GM12878 (cell line): ENCODE measurements at regions not wholly inside any gene's neighbourhood (a gene's known extent, or its start where the extent isn't known, plus 50 kb on each side); places are given as distances from the start of the nearest gene placed in this dataset.

ENCODE experiments used
- ATAC-seq: fragments of 200-7000 bp; cut with Tn5 transposase; 3 replicates; pipeline ENCODE4 v1.9.1; 2020; ENCODE audit warnings: mild to moderate bottlenecking, moderate library complexity
- BruUV-seq: library from RNA; stranded (reverse); fragments of 400-500 nt; replicated peaks from 2 replicates; lab custom pipeline; 2021; lab: Mats Ljungman, UMichigan
- CTCF ChIA-PET: fragments of 300-600 bp; sonication (Branson Sonifier 250); formaldehyde crosslinking; extraction: SDS; loops from one replicate; lab custom pipeline; 2021; ENCODE audit warnings: inconsistent platforms; lab: Yijun Ruan, JAX
- POLR2A ChIA-PET: fragments of 350-600 bp; formaldehyde crosslinking; extraction: SDS; loops from one replicate; lab custom pipeline; 2021; ENCODE audit warnings: inconsistent platforms; lab: Charles Lee
- RAD21 ChIA-PET: fragments of 300-600 bp; sonication (Branson Sonifier 250); formaldehyde crosslinking; loops from one replicate; lab custom pipeline; 2023; ENCODE audit warnings: antibody characterized with exemption; ENCODE audit not compliant: unreplicated experiment; lab: Charles Lee
- SMC1A ChIA-PET: fragments of 300-600 bp; sonication (Branson Sonifier 250); formaldehyde crosslinking; loops from one replicate; lab custom pipeline; 2023; ENCODE audit not compliant: unreplicated experiment, uncharacterized antibody; lab: Charles Lee
- DNase-seq: peaks from one replicate; pipeline ENCODE4 v3.0.0-alpha.2; 2011; ENCODE audit warnings: low read depth, low spot score
- FAIRE-seq: peaks from 3 replicates; lab custom pipeline; 2011; peaks lifted over from hg19 to GRCh38; lab: Jason Lieb, UNC
- H2AFZ ChIP-seq: 2 replicates; pipeline ENCODE4 v1.6.0; 2011; ENCODE audit warnings: low read depth, low read length, control low read depth; ENCODE audit not compliant: control insufficient read depth
- H3K27ac ChIP-seq: 2 replicates; pipeline ENCODE4 v1.5.1; 2011; ENCODE audit warnings: control low read depth; ENCODE audit not compliant: control insufficient read depth, insufficient read depth
- H3K27me3 ChIP-seq, 2 experiments: replicated peaks in 1 of 2; 2 replicates each; pipeline versions ENCODE4 v1.6.0 to v1.6.1; 2011; ENCODE audit warnings: low read length in 1 of 2; ENCODE audit not compliant: control insufficient read depth in 2 of 2, insufficient read depth in 2 of 2
- H3K36me3 ChIP-seq, 2 experiments: 2 replicates each; pipeline ENCODE4 v1.5.1; 2011; ENCODE audit warnings: low read length in 1 of 2; ENCODE audit not compliant: control insufficient read depth in 2 of 2, insufficient read depth in 2 of 2
- H3K4me1 ChIP-seq: 2 replicates; pipeline ENCODE4 v1.6.1; 2011; ENCODE audit warnings: mild to moderate bottlenecking, low read length, moderate library complexity, mixed read lengths; ENCODE audit not compliant: control insufficient read depth, insufficient read depth
- H3K4me2 ChIP-seq: 2 replicates; pipeline ENCODE4 v1.6.0; 2011; ENCODE audit warnings: control low read depth; ENCODE audit not compliant: control insufficient read depth, insufficient read depth
- H3K4me3 ChIP-seq: fragments of 200-600 bp; sonication (generic); 2 replicates; pipeline ENCODE4 v1.5.1; 2016
- H3K79me2 ChIP-seq: 2 replicates; pipeline ENCODE4 v1.6.0; 2011; ENCODE audit warnings: low read length; ENCODE audit not compliant: control insufficient read depth, insufficient read depth
- H3K9ac ChIP-seq: 2 replicates; pipeline ENCODE4 v1.8.0; 2011; ENCODE audit warnings: low read length, control low read depth, mixed read lengths; ENCODE audit not compliant: control insufficient read depth, insufficient read depth
- H3K9me3 ChIP-seq: replicated peaks from 3 replicates; pipeline ENCODE4 v1.5.1; 2011; ENCODE audit warnings: mild to moderate bottlenecking, low read length; ENCODE audit not compliant: control insufficient read depth, insufficient read depth
- H4K20me1 ChIP-seq: 2 replicates; pipeline ENCODE4 v1.6.0; 2011; ENCODE audit not compliant: control insufficient read depth, insufficient read depth
- CREM ChIP-seq: IDR thresholded peaks from 2 replicates; pipeline ENCODE4 v1.6.1; 2014; ENCODE audit warnings: antibody characterized with exemption, low read depth
- GATAD2B ChIP-seq: fragments of 450-650 bp; conservative IDR thresholded peaks from 2 replicates; pipeline ENCODE4 v1.6.1; 2017; ENCODE audit warnings: low read depth, mild to moderate bottlenecking, moderate library complexity
- HDAC6 ChIP-seq: fragments of 200-600 bp; sonication (generic); IDR thresholded peaks from one replicate; pipeline ENCODE4 v1.8.0; 2017; ENCODE audit warnings: antibody characterized with exemption; ENCODE audit not compliant: unreplicated experiment
- HDGF ChIP-seq: fragments of 450-650 bp; IDR thresholded peaks from 2 replicates; pipeline ENCODE4 v1.6.1; 2016; ENCODE audit warnings: antibody characterized with exemption
- JUND ChIP-seq: IDR thresholded peaks from 2 replicates; pipeline ENCODE4 v1.6.1; 2012; ENCODE audit warnings: low read depth, mild to moderate bottlenecking, low read length, improper control_type of control experiment, moderate library complexity
- NFIC ChIP-seq: IDR thresholded peaks from 2 replicates; pipeline ENCODE4 v1.6.1; 2012; ENCODE audit warnings: low read depth, mild to moderate bottlenecking, inconsistent platforms, low read length, moderate library complexity
- NR2C1 ChIP-seq: fragments of 450-650 bp; IDR thresholded peaks from 2 replicates; pipeline ENCODE4 v1.6.1; 2017; ENCODE audit warnings: antibody characterized with exemption, mild to moderate bottlenecking, moderate library complexity
- RBBP5 ChIP-seq: fragments of 200-600 bp; sonication (generic); conservative IDR thresholded peaks from 2 replicates; pipeline ENCODE4 v1.6.1; 2016
- SPI1 ChIP-seq: IDR thresholded peaks from 2 replicates; pipeline ENCODE4 v1.6.1; 2011; ENCODE audit warnings: low read depth, mild to moderate bottlenecking, low read length, moderate library complexity, borderline replicate concordance; ENCODE audit not compliant: insufficient read depth
- TAF1 ChIP-seq: IDR thresholded peaks from 2 replicates; pipeline ENCODE4 v1.6.1; 2011; ENCODE audit warnings: mild to moderate bottlenecking, low read depth, low read length, borderline replicate concordance
- WGBS: methylation state at CpG from one replicate; pipeline ENCODE4 v1.1.6; 2016; ENCODE audit warnings: low lambda C conversion rate; ENCODE audit not compliant: insufficient replicate concordance, insufficient coverage; ENCODE audit errors: missing lambda C conversion rate; 5-methylcytosine and 5-hydroxymethylcytosine counted together
- in situ Hi-C: fragments of 300-500 bp; cut with MboI; formaldehyde crosslinking; loops from 9 replicates; pipeline ENCODE4 v1.14.3; 2018; ENCODE audit warnings: mixed read lengths
- intact Hi-C: fragments of 100-400 bp; cut with micrococcal nuclease; formaldehyde crosslinking; loops from one replicate; pipeline ENCODE4 v1.14.2; 2022; ENCODE audit not compliant: unreplicated experiment
- TF ChIP-seq, protein P1 (sequence below): fragments of 450-650 bp; IDR thresholded peaks from 2 replicates; pipeline ENCODE4 v1.6.1; 2016; ENCODE audit warnings: mild to moderate bottlenecking
- TF ChIP-seq, protein P2 (sequence below): fragments of 450-650 bp; formaldehyde crosslinking; IDR thresholded peaks from 2 replicates; pipeline ENCODE4 v1.4.0; 2022; ENCODE audit warnings: mild to moderate bottlenecking, moderate library complexity
- TF ChIP-seq, protein P3 (sequence below): IDR thresholded peaks from 2 replicates; pipeline ENCODE4 v1.6.1; 2012; ENCODE audit warnings: improper control_type of control experiment, low read depth, low read length; ENCODE audit not compliant: insufficient replicate concordance
- TF ChIP-seq, protein P4 (sequence below): fragments of 150-350 bp; IDR thresholded peaks from 2 replicates; pipeline ENCODE4 v1.6.1; 2014; ENCODE audit warnings: mild to moderate bottlenecking, low read depth, low read length

DNA sequence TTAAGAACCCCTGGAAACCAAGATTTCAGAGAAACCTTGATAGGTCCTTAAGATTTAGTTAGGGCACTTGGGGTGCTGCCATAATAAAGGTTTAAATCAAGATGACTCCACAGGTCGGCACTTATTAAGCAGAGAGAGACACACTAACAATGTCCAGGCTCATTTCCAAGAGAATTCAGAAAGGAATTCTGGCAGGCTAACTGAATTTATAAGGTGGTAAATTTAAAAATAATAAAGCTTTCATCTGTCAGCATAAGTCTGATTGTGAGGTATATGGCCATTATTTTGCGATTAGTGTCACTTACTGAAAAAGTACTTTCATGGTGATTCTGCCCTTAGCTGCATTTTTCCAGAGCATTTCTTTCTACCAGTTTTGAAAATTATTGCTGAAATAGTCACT lies 472.7 kb downstream of the ARAP2 start:
- 55% methylated on average over 2 of the region's 2 CpGs for WGBS
- intact Hi-C loops: no loop called here
- Histone ChIP-seq H3K4me1 (no peaks in the 10 kb centered on the region), H3K9me3 (no peaks in the 10 kb centered on the region), H3K79me2 (no peaks in the 10 kb centered on the region), H3K27ac (no peak overlapping the region), H3K4me3 (no peak overlapping the region), H4K20me1 (no peaks in the 10 kb centered on the region), H2AFZ (no peak overlapping the region), H3K4me2 (no peak overlapping the region), H3K9ac (no peak overlapping the region), H3K36me3 (no peaks in the 10 kb centered on the region), H3K27me3 (no peaks in the 10 kb centered on the region)
- POLR2A ChIA-PET: no interaction called here
- no TSS peak for BruUV-seq
- in situ Hi-C loops: no loop called here
- SMC1A ChIA-PET: interaction anchor here (1.1 to 1.9 kb wide), 7 partner anchors 10 to 337 kb away, joined by 3 to 6 read pairs (median 4); no protein-coding TSS in a partner anchor
- CTCF ChIA-PET: interaction anchor here (0.9 to 1.3 kb wide), 2 partner anchors 9 to 621 kb away, joined by 3 to 4 read pairs; no protein-coding TSS in a partner anchor
- FAIRE-seq: no peak
- no peak for DNase-seq
- ATAC-seq: no peak
- RAD21 ChIA-PET: no interaction called here
- TF ChIP-seq, protein P1, sequence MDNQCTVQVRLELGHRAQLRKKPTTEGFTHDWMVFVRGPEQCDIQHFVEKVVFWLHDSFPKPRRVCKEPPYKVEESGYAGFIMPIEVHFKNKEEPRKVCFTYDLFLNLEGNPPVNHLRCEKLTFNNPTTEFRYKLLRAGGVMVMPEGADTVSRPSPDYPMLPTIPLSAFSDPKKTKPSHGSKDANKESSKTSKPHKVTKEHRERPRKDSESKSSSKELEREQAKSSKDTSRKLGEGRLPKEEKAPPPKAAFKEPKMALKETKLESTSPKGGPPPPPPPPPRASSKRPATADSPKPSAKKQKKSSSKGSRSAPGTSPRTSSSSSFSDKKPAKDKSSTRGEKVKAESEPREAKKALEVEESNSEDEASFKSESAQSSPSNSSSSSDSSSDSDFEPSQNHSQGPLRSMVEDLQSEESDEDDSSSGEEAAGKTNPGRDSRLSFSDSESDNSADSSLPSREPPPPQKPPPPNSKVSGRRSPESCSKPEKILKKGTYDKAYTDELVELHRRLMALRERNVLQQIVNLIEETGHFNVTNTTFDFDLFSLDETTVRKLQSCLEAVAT: no peak
- TF ChIP-seq NR2C1: no peak
- TF ChIP-seq JUND: no peak
- no peak for TF ChIP-seq TAF1
- no peak for TF ChIP-seq HDGF
- TF ChIP-seq, protein P2, sequence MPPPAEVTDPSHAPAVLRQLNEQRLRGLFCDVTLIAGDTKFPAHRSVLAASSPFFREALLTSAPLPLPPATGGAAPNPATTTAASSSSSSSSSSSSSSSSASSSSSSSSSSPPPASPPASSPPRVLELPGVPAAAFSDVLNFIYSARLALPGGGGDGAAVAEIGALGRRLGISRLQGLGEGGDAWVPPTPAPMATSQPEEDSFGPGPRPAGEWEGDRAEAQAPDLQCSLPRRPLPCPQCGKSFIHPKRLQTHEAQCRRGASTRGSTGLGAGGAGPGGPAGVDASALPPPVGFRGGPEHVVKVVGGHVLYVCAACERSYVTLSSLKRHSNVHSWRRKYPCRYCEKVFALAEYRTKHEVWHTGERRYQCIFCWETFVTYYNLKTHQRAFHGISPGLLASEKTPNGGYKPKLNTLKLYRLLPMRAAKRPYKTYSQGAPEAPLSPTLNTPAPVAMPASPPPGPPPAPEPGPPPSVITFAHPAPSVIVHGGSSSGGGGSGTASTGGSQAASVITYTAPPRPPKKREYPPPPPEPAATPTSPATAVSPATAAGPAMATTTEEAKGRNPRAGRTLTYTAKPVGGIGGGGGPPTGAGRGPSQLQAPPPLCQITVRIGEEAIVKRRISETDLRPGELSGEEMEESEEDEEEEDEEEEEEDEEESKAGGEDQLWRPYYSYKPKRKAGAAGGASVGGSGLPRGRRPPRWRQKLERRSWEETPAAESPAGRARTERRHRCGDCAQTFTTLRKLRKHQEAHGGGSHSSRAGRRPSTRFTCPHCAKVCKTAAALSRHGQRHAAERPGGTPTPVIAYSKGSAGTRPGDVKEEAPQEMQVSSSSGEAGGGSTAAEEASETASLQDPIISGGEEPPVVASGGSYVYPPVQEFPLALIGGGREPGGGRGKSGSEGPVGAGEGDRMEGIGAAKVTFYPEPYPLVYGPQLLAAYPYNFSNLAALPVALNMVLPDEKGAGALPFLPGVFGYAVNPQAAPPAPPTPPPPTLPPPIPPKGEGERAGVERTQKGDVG (CRISPR knock-in tag): no peak
- no peak for TF ChIP-seq CREM
- TF ChIP-seq, protein P3, sequence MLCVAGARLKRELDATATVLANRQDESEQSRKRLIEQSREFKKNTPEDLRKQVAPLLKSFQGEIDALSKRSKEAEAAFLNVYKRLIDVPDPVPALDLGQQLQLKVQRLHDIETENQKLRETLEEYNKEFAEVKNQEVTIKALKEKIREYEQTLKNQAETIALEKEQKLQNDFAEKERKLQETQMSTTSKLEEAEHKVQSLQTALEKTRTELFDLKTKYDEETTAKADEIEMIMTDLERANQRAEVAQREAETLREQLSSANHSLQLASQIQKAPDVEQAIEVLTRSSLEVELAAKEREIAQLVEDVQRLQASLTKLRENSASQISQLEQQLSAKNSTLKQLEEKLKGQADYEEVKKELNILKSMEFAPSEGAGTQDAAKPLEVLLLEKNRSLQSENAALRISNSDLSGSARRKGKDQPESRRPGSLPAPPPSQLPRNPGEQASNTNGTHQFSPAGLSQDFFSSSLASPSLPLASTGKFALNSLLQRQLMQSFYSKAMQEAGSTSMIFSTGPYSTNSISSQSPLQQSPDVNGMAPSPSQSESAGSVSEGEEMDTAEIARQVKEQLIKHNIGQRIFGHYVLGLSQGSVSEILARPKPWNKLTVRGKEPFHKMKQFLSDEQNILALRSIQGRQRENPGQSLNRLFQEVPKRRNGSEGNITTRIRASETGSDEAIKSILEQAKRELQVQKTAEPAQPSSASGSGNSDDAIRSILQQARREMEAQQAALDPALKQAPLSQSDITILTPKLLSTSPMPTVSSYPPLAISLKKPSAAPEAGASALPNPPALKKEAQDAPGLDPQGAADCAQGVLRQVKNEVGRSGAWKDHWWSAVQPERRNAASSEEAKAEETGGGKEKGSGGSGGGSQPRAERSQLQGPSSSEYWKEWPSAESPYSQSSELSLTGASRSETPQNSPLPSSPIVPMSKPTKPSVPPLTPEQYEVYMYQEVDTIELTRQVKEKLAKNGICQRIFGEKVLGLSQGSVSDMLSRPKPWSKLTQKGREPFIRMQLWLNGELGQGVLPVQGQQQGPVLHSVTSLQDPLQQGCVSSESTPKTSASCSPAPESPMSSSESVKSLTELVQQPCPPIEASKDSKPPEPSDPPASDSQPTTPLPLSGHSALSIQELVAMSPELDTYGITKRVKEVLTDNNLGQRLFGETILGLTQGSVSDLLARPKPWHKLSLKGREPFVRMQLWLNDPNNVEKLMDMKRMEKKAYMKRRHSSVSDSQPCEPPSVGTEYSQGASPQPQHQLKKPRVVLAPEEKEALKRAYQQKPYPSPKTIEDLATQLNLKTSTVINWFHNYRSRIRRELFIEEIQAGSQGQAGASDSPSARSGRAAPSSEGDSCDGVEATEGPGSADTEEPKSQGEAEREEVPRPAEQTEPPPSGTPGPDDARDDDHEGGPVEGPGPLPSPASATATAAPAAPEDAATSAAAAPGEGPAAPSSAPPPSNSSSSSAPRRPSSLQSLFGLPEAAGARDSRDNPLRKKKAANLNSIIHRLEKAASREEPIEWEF: no peak
- TF ChIP-seq, protein P4, sequence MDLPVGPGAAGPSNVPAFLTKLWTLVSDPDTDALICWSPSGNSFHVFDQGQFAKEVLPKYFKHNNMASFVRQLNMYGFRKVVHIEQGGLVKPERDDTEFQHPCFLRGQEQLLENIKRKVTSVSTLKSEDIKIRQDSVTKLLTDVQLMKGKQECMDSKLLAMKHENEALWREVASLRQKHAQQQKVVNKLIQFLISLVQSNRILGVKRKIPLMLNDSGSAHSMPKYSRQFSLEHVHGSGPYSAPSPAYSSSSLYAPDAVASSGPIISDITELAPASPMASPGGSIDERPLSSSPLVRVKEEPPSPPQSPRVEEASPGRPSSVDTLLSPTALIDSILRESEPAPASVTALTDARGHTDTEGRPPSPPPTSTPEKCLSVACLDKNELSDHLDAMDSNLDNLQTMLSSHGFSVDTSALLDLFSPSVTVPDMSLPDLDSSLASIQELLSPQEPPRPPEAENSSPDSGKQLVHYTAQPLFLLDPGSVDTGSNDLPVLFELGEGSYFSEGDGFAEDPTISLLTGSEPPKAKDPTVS: no peak
- TF ChIP-seq NFIC: no peak
- TF ChIP-seq SPI1: no peak
- no peak for TF ChIP-seq HDAC6
- TF ChIP-seq GATAD2B: no peak
- TF ChIP-seq RBBP5: no peak
